ENCODE measurements at regions not wholly inside any gene's neighbourhood (a gene's known extent, or its start where the extent isn't known, plus 50 kb on each side); places are given as distances from the start of the nearest gene placed in this dataset.
"Not testable (repeated sequence)": the region's sequence is repeated elsewhere in the genome, so short reads cannot be mapped to it uniquely, and the experiment has no call there.

DNA sequence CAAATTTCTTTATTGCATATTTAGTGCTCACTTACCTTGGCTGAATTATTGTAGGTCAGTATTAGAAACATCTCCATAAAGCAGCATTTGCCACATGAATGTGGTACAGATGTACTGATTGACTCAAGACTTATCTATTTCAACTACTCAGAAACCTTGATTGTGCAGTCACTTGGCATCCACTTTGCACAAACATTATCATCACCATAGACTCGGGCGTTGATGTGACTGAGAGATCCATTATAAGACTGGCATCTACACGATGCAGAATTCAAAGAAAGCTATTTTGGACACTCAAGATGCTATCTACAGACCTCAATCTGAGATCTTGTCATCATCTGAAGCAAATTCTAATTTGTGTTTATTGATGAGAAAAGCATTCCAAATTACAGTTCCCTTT, 102.8 kb upstream of the USP25 start:
- Histone ChIP-seq H3K4me3 (no peak overlapping the region), H3K36me3 (ENCODE audit: insufficient read depth in 1 of 2, low read depth in 1 of 2) (no peaks in the 10 kb centered on the region), H3K27ac (no peak overlapping the region), H3K9me3 (no peaks in the 10 kb centered on the region), H3K27me3 (ENCODE audit: insufficient read depth in 3 of 3, low read length in 2 of 3) (no peaks in the 10 kb centered on the region), H3K4me1 (no peaks in the 10 kb centered on the region)
- ATAC-seq (no peak), DNase-seq (no peak)
- intact Hi-C loops (cut with DNase I) = no loop called here
- WGBS, 3 donors = 75 to 91% (median 79%) methylated on average over 3 of the region's 3 CpGs
- TF ChIP-seq, protein P1, sequence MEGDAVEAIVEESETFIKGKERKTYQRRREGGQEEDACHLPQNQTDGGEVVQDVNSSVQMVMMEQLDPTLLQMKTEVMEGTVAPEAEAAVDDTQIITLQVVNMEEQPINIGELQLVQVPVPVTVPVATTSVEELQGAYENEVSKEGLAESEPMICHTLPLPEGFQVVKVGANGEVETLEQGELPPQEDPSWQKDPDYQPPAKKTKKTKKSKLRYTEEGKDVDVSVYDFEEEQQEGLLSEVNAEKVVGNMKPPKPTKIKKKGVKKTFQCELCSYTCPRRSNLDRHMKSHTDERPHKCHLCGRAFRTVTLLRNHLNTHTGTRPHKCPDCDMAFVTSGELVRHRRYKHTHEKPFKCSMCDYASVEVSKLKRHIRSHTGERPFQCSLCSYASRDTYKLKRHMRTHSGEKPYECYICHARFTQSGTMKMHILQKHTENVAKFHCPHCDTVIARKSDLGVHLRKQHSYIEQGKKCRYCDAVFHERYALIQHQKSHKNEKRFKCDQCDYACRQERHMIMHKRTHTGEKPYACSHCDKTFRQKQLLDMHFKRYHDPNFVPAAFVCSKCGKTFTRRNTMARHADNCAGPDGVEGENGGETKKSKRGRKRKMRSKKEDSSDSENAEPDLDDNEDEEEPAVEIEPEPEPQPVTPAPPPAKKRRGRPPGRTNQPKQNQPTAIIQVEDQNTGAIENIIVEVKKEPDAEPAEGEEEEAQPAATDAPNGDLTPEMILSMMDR (IDR thresholded peaks at IDR 0.05) = no peak

GRCh38 chr21:15627823-15628222, 102.0 kb upstream of the USP25 start:
- no peak for ATAC-seq
- Histone ChIP-seq H3K27me3 (ENCODE audit: insufficient read depth in 3 of 3, low read length in 2 of 3) (no peaks in the 10 kb centered on the region), H3K36me3 (ENCODE audit: insufficient read depth in 1 of 2, low read depth in 1 of 2) (no peaks in the 10 kb centered on the region), H3K27ac (no peak overlapping the region), H3K9me3 (no peaks in the 10 kb centered on the region), H3K4me1 (no peaks in the 10 kb centered on the region), H3K4me3 (no peak overlapping the region)
- intact Hi-C loops (cut with DNase I) = no loop called here
- WGBS, 3 donors = 59 to 75% (median 69%) methylated on average over 7 of the region's 7 CpGs
- TF ChIP-seq, protein P1 (IDR thresholded peaks at IDR 0.05) = no peak
- no peak for DNase-seq

DNA sequence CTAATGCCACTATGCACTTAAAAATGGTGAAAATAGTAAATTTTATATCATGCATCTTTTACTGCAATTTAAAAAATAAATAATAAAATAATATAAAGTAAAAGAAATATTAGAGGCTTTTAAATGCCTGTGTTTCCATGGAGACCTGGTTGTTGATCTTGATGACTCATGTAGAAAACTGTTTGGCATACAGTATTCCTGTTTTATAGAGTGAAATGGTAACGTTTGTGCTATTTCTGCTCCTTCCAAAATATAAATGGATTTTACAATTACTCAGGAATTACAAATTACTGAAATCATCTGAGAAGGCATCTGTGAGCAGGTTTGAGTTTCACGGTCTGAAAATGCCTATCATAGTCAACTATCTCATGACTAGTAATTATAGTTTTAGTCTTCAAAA, 98.4 kb upstream of the USP25 start:
- no peaks in the 10 kb centered on the region for H3K9me3 ChIP-seq
- no peak overlapping the region for H3K4me3 ChIP-seq
- no peaks in the 10 kb centered on the region for H3K27me3 ChIP-seq (ENCODE audit: insufficient read depth in 3 of 3, low read length in 2 of 3)
- TF ChIP-seq, protein P1 (IDR thresholded peaks at IDR 0.05) = no peak
- intact Hi-C loops (cut with DNase I) = no loop called here
- H3K27ac ChIP-seq = no peak overlapping the region
- no peaks in the 10 kb centered on the region for H3K36me3 ChIP-seq (ENCODE audit: insufficient read depth in 1 of 2, low read depth in 1 of 2)
- H3K4me1 ChIP-seq = no peaks in the 10 kb centered on the region
- no peak for ATAC-seq
- WGBS, 3 donors = 10 to 33% (median 25%) methylated on average over 2 of the region's 2 CpGs
- DNase-seq = no peak

GRCh38 chr21:15634541-15634940, 95.2 kb upstream of the USP25 start:
- 21 to 37% (median 21%) methylated on average over 5 of the region's 5 CpGs for WGBS, 3 donors

DNA sequence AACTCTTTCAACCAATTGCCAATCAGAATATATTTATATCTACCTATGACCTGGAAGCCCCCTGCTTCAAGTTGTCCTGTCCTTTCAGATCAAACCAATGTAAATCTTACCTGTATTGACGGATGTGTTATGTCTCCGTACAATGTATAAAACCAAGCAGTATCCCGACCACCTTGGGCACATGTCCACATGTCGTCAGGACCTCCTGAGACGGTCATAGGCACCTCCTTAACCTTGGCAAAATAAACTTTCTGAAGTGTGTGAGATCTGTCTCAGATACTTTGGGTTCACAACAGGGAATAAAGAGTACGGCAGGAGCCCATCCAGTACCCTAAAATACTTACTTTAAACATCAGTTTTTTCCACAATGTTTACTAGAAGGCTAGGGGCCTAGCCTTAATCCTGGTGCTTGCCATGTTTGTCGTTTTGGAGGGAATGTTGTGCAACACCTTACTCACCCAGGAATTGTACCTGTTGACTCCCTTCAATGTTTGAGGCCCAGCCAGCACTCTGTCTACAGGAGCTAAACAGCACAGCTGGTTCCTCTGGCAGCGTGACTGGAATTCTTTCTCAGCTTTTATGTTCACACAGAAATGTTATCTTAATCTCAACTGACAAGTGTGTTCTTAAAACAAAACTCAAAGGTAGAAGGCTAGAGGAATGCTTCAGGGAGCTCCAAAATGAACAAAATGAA, 90.8 kb upstream of the USP25 start:
- Histone ChIP-seq H3K27ac (no peak overlapping the region), H3K9me3 (no peaks in the 10 kb centered on the region), H3K4me3 (no peak overlapping the region), H3K4me1 (peaks cover 12% of the 10 kb centered on the region), H3K36me3 (ENCODE audit: insufficient read depth in 1 of 2, low read depth in 1 of 2) (no peaks in the 10 kb centered on the region), H3K27me3 (ENCODE audit: insufficient read depth in 3 of 3, low read length in 2 of 3) (no peaks in the 10 kb centered on the region)
- ATAC-seq (peak in 3 of 4 donors; percentile 34 to 89 (median 85)), DNase-seq (no peak)
- WGBS, 3 donors = 71 to 79% (median 71%) methylated on average over 8 of the region's 8 CpGs
- TF ChIP-seq, protein P1 (IDR thresholded peaks at IDR 0.05) = no peak
- intact Hi-C loops (cut with DNase I) = no loop called here

More at GRCh38 chr21:15634541-15634940, 95.2 kb upstream of the USP25 start:
- H3K27ac ChIP-seq; H3K9me3 ChIP-seq; intact Hi-C loops (cut with DNase I); DNase-seq; ATAC-seq; H3K27me3 ChIP-seq (ENCODE audit: insufficient read depth in 3 of 3, low read length in 2 of 3); H3K4me1 ChIP-seq; H3K36me3 ChIP-seq (ENCODE audit: insufficient read depth in 1 of 2, low read depth in 1 of 2); H3K4me3 ChIP-seq: not testable (repeated sequence)

DNA sequence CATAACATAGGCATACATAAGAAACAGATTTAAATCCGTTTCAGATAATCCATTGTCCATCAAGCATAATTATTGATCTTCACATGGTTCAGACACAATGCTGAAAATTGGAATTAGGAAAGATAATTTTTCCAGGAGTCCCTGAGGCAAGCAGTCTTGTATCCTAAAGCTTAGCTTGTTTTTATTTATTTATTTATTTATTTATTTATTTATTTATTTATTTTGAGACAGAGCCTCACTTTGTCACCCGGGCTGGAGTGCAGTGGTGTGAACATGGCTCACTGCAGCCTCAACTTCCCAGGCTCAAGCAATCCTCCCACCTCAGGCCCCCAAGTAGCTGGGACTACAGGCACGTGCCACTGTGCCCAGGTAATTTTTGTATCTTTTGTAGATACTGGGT, 89.7 kb upstream of the USP25 start:
- H3K27ac ChIP-seq; H3K36me3 ChIP-seq (ENCODE audit: insufficient read depth in 1 of 2, low read depth in 1 of 2); H3K4me3 ChIP-seq; DNase-seq; H3K9me3 ChIP-seq; H3K27me3 ChIP-seq (ENCODE audit: insufficient read depth in 3 of 3, low read length in 2 of 3); intact Hi-C loops (cut with DNase I); ATAC-seq: not testable (repeated sequence)
- peaks cover 12% of the 10 kb centered on the region for H3K4me1 ChIP-seq
- WGBS, 3 donors = 95 to 97% (median 97%) methylated on average over 3 of the region's 3 CpGs
